Thyroid gland (tissue), 4 donors: ENCODE measurements at regions not wholly inside any gene's neighbourhood (a gene's known extent, or its start where the extent isn't known, plus 50 kb on each side); places are given as distances from the start of the nearest gene placed in this dataset.

Source experiments
- CTCF ChIP-seq, 6 experiments: fragments of 200-600 bp in 3 of 6; fragments of 450-650 bp in 3 of 6; sonication (generic) in 3 of 6; IDR thresholded peaks; one replicate each; pipeline ENCODE4 v1.5.1; 2016 to 2019; ENCODE audit warnings: antibody characterized with exemption in 6 of 6, mild to moderate bottlenecking in 2 of 6, inconsistent platforms in 1 of 6, moderate library complexity in 1 of 6
- POLR2A ChIP-seq, 2 donors: fragments of 450-650 bp; IDR thresholded peaks; one replicate each; pipeline ENCODE4 v1.6.1; 2017; ENCODE audit warnings: antibody characterized with exemption in 2 of 2, mild to moderate bottlenecking in 2 of 2, moderate library complexity in 1 of 2

DNA sequence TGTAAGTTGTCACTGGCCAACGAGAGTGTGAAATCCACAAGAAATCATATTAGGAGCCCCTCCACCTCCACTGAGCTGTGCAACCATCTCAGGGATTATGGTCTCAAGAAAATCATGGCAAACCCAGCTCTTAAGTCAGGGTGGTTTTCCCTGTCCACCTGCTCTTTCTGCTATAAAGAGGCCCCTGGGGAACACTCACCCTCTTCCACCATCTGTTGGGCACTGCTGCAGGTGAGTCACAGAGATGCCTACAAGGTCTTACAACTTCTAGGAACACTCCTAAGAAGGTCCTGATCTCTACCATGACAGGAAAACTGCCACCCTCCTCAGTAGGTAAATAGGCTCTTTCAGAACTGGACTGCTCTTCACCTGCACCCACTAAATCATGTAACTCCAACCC, 61.8 kb downstream of the DRD1 start:
- TF ChIP-seq CTCF (IDR thresholded peaks at IDR 0.05) (no peak), POLR2A (IDR thresholded peaks at IDR 0.05) (no peak)
